ENCODE measurements at regions not wholly inside any gene's neighbourhood (a gene's known extent, or its start where the extent isn't known, plus 50 kb on each side); places are given as distances from the start of the nearest gene placed in this dataset.
A peak's percentile ranks its signal among the peaks of the same experiment; 100 is the strongest.

DNA sequence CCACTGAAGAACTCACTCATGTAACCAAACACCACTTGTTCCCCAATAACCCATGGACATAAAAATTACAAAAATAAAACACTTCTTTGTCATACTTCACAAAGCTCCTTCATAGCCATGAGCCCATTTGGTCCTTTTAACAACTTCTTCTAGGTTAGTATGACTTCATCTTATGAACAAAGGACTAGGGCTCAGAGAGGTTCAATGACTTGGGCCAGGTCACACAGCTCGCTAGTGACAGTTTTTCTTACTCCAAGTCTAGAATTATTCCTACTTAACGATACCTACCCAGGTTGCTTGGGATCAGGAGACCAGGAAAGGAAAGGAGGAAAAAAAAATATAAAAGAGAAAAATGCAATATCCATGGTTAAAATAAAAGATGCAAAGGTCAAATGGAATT is 353.4 kb downstream of the SOX9 start:
- DNase-seq (ENCODE audit: low read depth): no peak
- TF ChIP-seq, protein P1, sequence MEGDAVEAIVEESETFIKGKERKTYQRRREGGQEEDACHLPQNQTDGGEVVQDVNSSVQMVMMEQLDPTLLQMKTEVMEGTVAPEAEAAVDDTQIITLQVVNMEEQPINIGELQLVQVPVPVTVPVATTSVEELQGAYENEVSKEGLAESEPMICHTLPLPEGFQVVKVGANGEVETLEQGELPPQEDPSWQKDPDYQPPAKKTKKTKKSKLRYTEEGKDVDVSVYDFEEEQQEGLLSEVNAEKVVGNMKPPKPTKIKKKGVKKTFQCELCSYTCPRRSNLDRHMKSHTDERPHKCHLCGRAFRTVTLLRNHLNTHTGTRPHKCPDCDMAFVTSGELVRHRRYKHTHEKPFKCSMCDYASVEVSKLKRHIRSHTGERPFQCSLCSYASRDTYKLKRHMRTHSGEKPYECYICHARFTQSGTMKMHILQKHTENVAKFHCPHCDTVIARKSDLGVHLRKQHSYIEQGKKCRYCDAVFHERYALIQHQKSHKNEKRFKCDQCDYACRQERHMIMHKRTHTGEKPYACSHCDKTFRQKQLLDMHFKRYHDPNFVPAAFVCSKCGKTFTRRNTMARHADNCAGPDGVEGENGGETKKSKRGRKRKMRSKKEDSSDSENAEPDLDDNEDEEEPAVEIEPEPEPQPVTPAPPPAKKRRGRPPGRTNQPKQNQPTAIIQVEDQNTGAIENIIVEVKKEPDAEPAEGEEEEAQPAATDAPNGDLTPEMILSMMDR (IDR thresholded peaks at IDR 0.05; ENCODE audit: low read depth, low read length, missing control alignments): no peak
- H3K4me3 ChIP-seq (ENCODE audit: low read depth, low read length): no peak overlapping the region

DNA sequence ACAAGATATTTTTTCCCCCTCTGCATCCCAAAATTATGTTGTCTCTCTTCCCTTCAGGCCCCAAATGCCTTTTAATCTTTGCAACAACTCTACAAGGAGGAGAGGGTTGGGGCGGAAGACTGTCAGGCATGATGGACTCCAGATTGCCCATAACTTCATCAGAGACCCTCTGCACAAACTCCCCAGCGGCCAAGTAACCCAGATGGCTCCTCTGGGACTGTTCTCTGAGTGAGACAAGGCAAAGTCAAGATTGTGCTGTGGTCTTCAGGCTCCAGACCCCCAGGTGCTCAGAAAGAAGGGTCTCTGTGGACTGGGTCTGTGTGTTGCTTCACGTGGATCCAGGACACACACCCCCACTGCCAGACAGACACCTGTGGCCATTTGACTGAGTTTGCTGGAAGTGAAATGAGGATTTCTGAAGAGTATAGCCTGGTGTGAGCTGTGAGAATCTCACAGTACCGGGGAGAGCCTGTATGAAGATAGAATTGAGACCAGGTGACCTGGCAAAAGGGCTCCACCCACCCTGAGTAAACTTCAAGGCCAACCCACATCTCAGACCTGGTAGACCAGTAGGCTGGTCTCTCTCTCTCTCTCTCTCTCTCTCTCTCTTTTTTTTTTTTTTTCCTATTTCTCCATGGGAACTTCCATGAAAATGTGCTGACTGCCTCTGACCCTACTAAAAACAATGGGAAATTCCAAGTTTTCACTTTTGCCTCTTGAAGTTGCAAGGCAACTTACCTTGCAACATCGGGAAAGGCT is 354.1 kb downstream of the SOX9 start:
- DNase-seq (ENCODE audit: low read depth): no peak
- H3K4me3 ChIP-seq (ENCODE audit: low read depth, low read length): no peak overlapping the region
- TF ChIP-seq, protein P1 (IDR thresholded peaks at IDR 0.05; ENCODE audit: low read depth, low read length, missing control alignments): no peak

DNA sequence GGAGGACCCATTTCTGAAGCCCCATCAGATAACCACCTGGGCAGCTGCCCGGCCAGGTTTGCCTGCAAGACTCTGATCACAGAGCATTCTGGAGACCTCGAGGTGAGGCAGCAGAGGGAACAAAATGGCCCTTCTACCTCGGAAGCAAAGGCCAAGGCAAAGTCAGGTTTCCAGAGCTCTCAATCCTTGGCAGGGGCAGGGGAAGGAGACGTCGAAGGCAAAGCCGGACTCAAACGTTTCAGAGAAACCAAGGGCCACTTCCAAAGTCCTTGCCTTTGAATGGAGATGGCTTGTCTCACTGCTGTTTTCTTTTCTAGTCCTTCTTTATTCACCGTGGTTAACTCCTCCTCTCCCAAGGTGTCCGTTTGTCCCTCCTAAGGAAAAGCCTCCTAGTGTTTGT is 355.3 kb downstream of the SOX9 start:
- H3K4me3 ChIP-seq (ENCODE audit: low read depth, low read length): no peak overlapping the region
- no peak for DNase-seq (ENCODE audit: low read depth)
- TF ChIP-seq, protein P1 (IDR thresholded peaks at IDR 0.05; ENCODE audit: low read depth, low read length, missing control alignments): no peak

DNA sequence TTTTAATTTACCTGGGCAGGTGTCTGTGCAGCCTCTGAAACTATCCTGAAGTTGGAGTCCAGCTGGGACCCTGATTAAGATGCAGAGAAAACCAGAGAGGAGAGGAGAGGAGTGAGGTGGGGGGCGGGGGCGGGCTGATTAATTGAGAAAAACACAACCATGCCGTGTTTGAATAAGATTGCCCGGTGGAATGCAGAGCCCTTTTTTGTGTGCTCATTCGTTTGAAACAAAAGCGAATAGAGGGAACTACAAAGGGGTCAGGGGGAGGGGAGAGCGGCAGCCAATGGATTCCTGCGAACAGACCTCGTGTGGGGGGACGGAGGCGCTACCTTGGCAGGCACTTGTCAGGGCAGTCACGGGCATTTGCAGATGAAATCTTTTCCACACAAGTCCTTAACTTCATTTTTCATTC is 355.8 kb downstream of the SOX9 start:
- no peak for DNase-seq (ENCODE audit: low read depth)
- no peak overlapping the region for H3K4me3 ChIP-seq (ENCODE audit: low read depth, low read length)
- TF ChIP-seq, protein P1 (IDR thresholded peaks at IDR 0.05; ENCODE audit: low read depth, low read length, missing control alignments): no peak

DNA sequence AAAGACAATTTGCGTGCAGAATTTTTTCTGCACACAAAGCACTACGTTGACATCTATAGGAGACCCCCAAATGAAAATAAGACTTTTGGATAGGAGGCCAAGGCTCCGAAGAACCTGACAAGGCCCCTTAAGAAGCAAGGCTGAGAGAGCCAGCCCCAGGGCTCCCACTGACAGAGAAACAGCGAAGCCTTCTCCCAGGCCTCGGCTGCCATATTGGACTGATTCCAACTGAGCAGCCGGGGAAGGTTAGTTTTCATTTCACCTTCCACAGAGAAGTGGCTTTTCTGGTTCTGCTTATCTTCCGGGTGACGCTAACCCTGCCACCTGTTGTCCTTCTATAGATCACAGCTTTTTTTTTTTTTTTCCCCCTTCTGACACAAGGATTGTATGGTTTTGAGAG is 356.7 kb downstream of the SOX9 start:
- no peak overlapping the region for H3K4me3 ChIP-seq (ENCODE audit: low read depth, low read length)
- DNase-seq (ENCODE audit: low read depth): no peak
- TF ChIP-seq, protein P1 (IDR thresholded peaks at IDR 0.05; ENCODE audit: low read depth, low read length, missing control alignments): no peak

DNA sequence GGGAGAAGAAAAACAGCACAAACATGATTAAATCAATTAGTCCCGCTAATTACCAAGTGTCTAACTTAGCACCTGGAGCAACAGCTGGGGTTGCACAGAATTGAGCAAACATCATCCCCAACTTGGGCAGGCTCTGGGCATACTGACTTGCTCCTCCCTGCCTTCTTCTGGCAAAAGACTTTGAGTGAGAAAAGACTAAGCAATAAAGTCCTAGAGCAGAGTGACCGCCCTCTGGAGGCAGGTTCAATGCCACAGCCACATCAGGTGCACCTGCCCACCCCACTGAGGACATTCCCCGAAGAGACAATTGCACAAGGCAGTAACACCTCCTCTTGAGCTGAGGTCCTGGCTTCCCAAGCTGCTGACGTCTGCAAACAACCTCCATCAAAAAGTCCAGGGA is 358.3 kb downstream of the SOX9 start:
- TF ChIP-seq, protein P1 (IDR thresholded peaks at IDR 0.05; ENCODE audit: low read depth, low read length, missing control alignments): peak; percentile 37
- DNase-seq (ENCODE audit: low read depth): no peak
- no peak overlapping the region for H3K4me3 ChIP-seq (ENCODE audit: low read depth, low read length)

DNA sequence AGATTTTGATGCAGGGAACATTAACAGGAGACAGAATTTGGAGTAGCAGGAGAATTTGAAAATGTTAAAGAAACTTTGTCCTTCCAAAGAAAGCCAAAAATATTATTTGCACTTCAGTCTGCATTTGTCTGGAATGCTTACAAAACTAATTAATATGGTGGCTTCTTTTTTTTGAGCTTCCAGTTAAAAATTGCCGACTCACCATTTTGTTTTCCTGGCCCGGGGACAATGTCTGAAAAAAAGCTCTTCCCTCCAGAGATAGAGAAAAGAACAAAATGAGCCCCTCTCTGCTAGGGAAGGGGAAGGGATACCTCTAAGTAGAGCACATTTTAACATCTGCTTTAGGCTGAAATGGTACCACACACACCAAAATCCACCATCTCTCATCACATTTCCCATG is 360.8 kb downstream of the SOX9 start:
- TF ChIP-seq, protein P1 (IDR thresholded peaks at IDR 0.05; ENCODE audit: low read depth, low read length, missing control alignments): no peak
- no peak for DNase-seq (ENCODE audit: low read depth)
- no peak overlapping the region for H3K4me3 ChIP-seq (ENCODE audit: low read depth, low read length)

Data from GM12864 (cell line).